DOHH2 (cell line): ENCODE measurements at regions not wholly inside any gene's neighbourhood (a gene's known extent, or its start where the extent isn't known, plus 50 kb on each side); places are given as distances from the start of the nearest gene placed in this dataset.

Source experiments
- H3F3A ChIP-seq: fragments of 200-600 bp; sonication (generic), shearing (Covaris generic); 2 replicates; pipeline ENCODE4 v1.6.0; 2016; ENCODE audit warnings: antibody characterized with exemption, mild to moderate bottlenecking; ENCODE audit not compliant: control insufficient read depth, insufficient read depth
- H3K27ac ChIP-seq: fragments of 200-600 bp; sonication (generic); 2 replicates; pipeline ENCODE4 v1.5.1; 2014; ENCODE audit warnings: low read depth, mild to moderate bottlenecking, low read length, moderate library complexity
- H3K27me3 ChIP-seq: fragments of 200-600 bp; sonication (generic); 2 replicates; pipeline ENCODE4 v1.6.1; 2014; ENCODE audit warnings: mild to moderate bottlenecking, low read length, mixed read lengths; ENCODE audit not compliant: control insufficient read depth
- H3K36me3 ChIP-seq: fragments of 200-600 bp; sonication (generic); 2 replicates; pipeline ENCODE4 v1.6.1; 2014; ENCODE audit warnings: mild to moderate bottlenecking, low read length, moderate library complexity, mixed read lengths; ENCODE audit not compliant: control insufficient read depth
- H3K4me1 ChIP-seq: fragments of 200-600 bp; sonication (generic); 2 replicates; pipeline ENCODE4 v1.6.1; 2014; ENCODE audit warnings: mild to moderate bottlenecking, low read length, mixed read lengths; ENCODE audit not compliant: control insufficient read depth
- H3K4me2 ChIP-seq: fragments of 200-600 bp; sonication (generic); 2 replicates; pipeline ENCODE4 v1.6.0; 2014; ENCODE audit warnings: mild to moderate bottlenecking, low read length, moderate library complexity
- H3K4me3 ChIP-seq: fragments of 200-600 bp; sonication (generic); 2 replicates; pipeline ENCODE4 v1.5.1; 2014; ENCODE audit warnings: mild to moderate bottlenecking, low read length, mixed read lengths
- H3K79me2 ChIP-seq: fragments of 200-600 bp; sonication (generic); 2 replicates; pipeline ENCODE4 v1.6.1; 2014; ENCODE audit warnings: mild to moderate bottlenecking, low read length, mixed read lengths; ENCODE audit not compliant: control insufficient read depth
- H3K9me2 ChIP-seq: fragments of 200-600 bp; sonication (generic); replicated peaks from 2 replicates; pipeline ENCODE4 v1.6.1; 2014; ENCODE audit warnings: mild to moderate bottlenecking, low read length, mixed read lengths; ENCODE audit not compliant: control insufficient read depth
- H3K9me3 ChIP-seq: fragments of 200-600 bp; sonication (generic); 2 replicates; pipeline ENCODE4 v1.6.1; 2014; ENCODE audit warnings: antibody characterized with exemption, low read length, mixed read lengths; ENCODE audit not compliant: control insufficient read depth, insufficient read depth
- H4K20me1 ChIP-seq: fragments of 200-600 bp; sonication (generic); 2 replicates; pipeline ENCODE4 v1.6.0; 2014; ENCODE audit warnings: low read depth, mild to moderate bottlenecking, antibody characterized with exemption, low read length, moderate library complexity; ENCODE audit not compliant: control insufficient read depth, insufficient read depth
- CTCF ChIP-seq: fragments of 200-600 bp; sonication (generic); IDR thresholded peaks from one replicate; pipeline ENCODE4 v1.5.1; 2014; ENCODE audit warnings: antibody characterized with exemption, mild to moderate bottlenecking, low read depth, low read length; ENCODE audit not compliant: poor library complexity, severe bottlenecking
- EZH2phosphoT487 ChIP-seq: fragments of 200-600 bp; sonication (generic); IDR thresholded peaks from 2 replicates; pipeline ENCODE4 v1.6.1; 2017; ENCODE audit warnings: borderline replicate concordance, mild to moderate bottlenecking, antibody characterized with exemption, low read length, moderate library complexity, mixed read lengths

GRCh38 chr7:130920122-130920521 is 186.1 kb upstream of the KLF14 start:
- no peaks in the 10 kb centered on the region for H3K9me2 ChIP-seq
- H3K36me3 ChIP-seq = peaks cover 49% of the 10 kb centered on the region
- TF ChIP-seq EZH2phosphoT487 = no peak
- no peak for TF ChIP-seq CTCF
- no peak overlapping the region for H3K27ac ChIP-seq
- peaks cover 9% of the 10 kb centered on the region for H3F3A ChIP-seq
- peaks cover 28% of the 10 kb centered on the region for H3K79me2 ChIP-seq
- H3K4me3 ChIP-seq = no peak overlapping the region
- H3K27me3 ChIP-seq = no peaks in the 10 kb centered on the region
- peaks cover 30% of the 10 kb centered on the region for H3K4me1 ChIP-seq
- no peaks in the 10 kb centered on the region for H3K9me3 ChIP-seq
- 0 out of 2 replicates have a peak, but pooled peaks cover 4% of the 10 kb centered on the region for H4K20me1 ChIP-seq
- no peak overlapping the region for H3K4me2 ChIP-seq

- Histone ChIP-seq H3K27me3 (no peaks in the 10 kb centered on the region), H3K4me3 (no peak overlapping the region), H3K27ac (no peak overlapping the region), H3K9me3 (no peaks in the 10 kb centered on the region), H3K9me2 (no peaks in the 10 kb centered on the region), H3F3A (peaks cover 5% of the 10 kb centered on the region; the same call in 1 of the 2 replicates), H4K20me1 (0 out of 2 replicates have a peak, but pooled peaks cover 4% of the 10 kb centered on the region), H3K4me2 (no peak overlapping the region), H3K79me2 (peaks cover 26% of the 10 kb centered on the region), H3K4me1 (peaks cover 15% of the 10 kb centered on the region), H3K36me3 (peaks cover 44% of the 10 kb centered on the region)
- no peak for TF ChIP-seq CTCF
Measured at GRCh38 chr7:130921391-130922180, 187.6 kb upstream of the KLF14 start.

GRCh38 chr7:130922206-130923112 is 188.5 kb upstream of the KLF14 start:
- Histone ChIP-seq H3F3A (peaks cover 2% of the 10 kb centered on the region; the same call in 1 of the 2 replicates), H4K20me1 (peaks cover 7% of the 10 kb centered on the region; the same call in 1 of the 2 replicates), H3K9me2 (no peaks in the 10 kb centered on the region), H3K4me1 (peaks cover 9% of the 10 kb centered on the region), H3K27me3 (no peaks in the 10 kb centered on the region), H3K9me3 (no peaks in the 10 kb centered on the region), H3K4me2 (no peak overlapping the region), H3K27ac (no peak overlapping the region), H3K4me3 (no peak overlapping the region), H3K36me3 (peaks cover 43% of the 10 kb centered on the region), H3K79me2 (peaks cover 28% of the 10 kb centered on the region)
- no peak for TF ChIP-seq EZH2phosphoT487
- TF ChIP-seq CTCF = no peak
